Transverse colon (tissue), 3 donors: ENCODE measurements at regions not wholly inside any gene's neighbourhood (a gene's known extent, or its start where the extent isn't known, plus 50 kb on each side); places are given as distances from the start of the nearest gene placed in this dataset.

Source experiments
- CTCF ChIP-seq, 5 experiments: fragments of 200-600 bp in 3 of 5; fragments of 450-650 bp in 2 of 5; sonication (generic) in 3 of 5; IDR thresholded peaks; 1 replicate in 2 of 5; 2 replicates in 3 of 5; pipeline ENCODE4 v1.5.1; 2016 to 2017; ENCODE audit warnings: antibody characterized with exemption in 5 of 5, inconsistent platforms in 3 of 5, mild to moderate bottlenecking in 2 of 5, moderate library complexity in 1 of 5
- POLR2A ChIP-seq: fragments of 450-650 bp; IDR thresholded peaks from one replicate; pipeline ENCODE4 v1.6.1; 2016; ENCODE audit warnings: antibody characterized with exemption, mild to moderate bottlenecking, moderate library complexity

- no peak for TF ChIP-seq CTCF (IDR thresholded peaks at IDR 0.05)
- no peak for TF ChIP-seq POLR2A
Measured at GRCh38 chr10:31149835-31150512, 118.3 kb upstream of the ZNF438 start.
